Colonic mucosa (tissue), 4 donors: ENCODE measurements at regions not wholly inside any gene's neighbourhood (a gene's known extent, or its start where the extent isn't known, plus 50 kb on each side); places are given as distances from the start of the nearest gene placed in this dataset.

Source experiments
- DNase-seq: peaks from one replicate; pipeline ENCODE4 v3.0.0-alpha.2; 2020
- H3K27ac ChIP-seq: fragments of 200-600 bp; one replicate; pipeline ENCODE4 v1.8.0; 2021
- H3K27me3 ChIP-seq: fragments of 200-600 bp; one replicate; pipeline ENCODE4 v1.8.0; 2021
- H3K36me3 ChIP-seq: fragments of 200-600 bp; one replicate; pipeline ENCODE4 v1.8.0; 2021
- H3K4me1 ChIP-seq: fragments of 200-600 bp; one replicate; pipeline ENCODE4 v1.8.0; 2021; ENCODE audit warnings: mild to moderate bottlenecking
- H3K4me3 ChIP-seq: fragments of 200-600 bp; one replicate; pipeline ENCODE4 v1.8.0; 2021
- H3K9ac ChIP-seq, 2 donors: one replicate each; pipeline ENCODE4 v1.7.0; 2013; ENCODE audit warnings: control low read depth in 2 of 2, low read depth in 2 of 2, low read length in 2 of 2
- H3K9me3 ChIP-seq: fragments of 200-600 bp; one replicate; pipeline ENCODE4 v1.8.0; 2021
- CTCF ChIP-seq: fragments of 200-600 bp; IDR thresholded peaks from one replicate; pipeline ENCODE4 v1.8.0; 2022; ENCODE audit warnings: antibody characterized with exemption, mild to moderate bottlenecking
- intact Hi-C: fragments of 100-400 bp; cut with DNase I; formaldehyde crosslinking; loops from one replicate; pipeline ENCODE4 v1.14.1; 2022
- donor health status: healthy.
- donor health status: DM: no; HTN: no; CAD: no.
- donor health status: DM: no; HTN: no; CAD: no.

DNA sequence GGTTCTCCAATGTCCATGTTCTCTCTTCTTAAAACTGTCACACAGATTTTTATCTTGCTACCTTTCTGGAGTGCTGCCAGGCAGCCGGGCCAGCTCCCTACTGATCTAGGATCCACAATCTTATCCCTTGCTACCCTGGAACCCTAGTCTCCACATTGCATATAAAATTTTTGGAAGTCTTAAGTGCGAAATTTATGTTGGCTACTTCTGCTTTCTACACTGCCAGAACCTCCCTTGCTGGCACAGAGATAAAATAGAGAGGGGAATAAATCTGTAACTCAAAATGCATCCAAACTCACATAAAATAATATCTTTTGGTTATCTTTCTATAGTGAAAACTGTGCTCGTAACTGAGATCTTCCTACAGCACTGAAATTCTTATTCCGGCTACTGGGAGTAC, 182.6 kb downstream of the ZPLD1 start:
- Histone ChIP-seq H3K9ac (no peak overlapping the region), H3K27ac (no peak overlapping the region), H3K4me1 (no peaks in the 10 kb centered on the region), H3K9me3 (no peaks in the 10 kb centered on the region), H3K4me3 (no peak overlapping the region), H3K36me3 (no peaks in the 10 kb centered on the region), H3K27me3 (no peaks in the 10 kb centered on the region)
- intact Hi-C loops: no loop called here
- TF ChIP-seq CTCF: no peak
- no peak for DNase-seq

GRCh38 chr3:102619361-102619760, 184.5 kb downstream of the ZPLD1 start:
- no peaks in the 10 kb centered on the region for H3K27me3 ChIP-seq
- no peaks in the 10 kb centered on the region for H3K4me1 ChIP-seq
- H3K27ac ChIP-seq: no peak overlapping the region
- no peak overlapping the region for H3K4me3 ChIP-seq
- H3K9me3 ChIP-seq: no peaks in the 10 kb centered on the region
- no peak for TF ChIP-seq CTCF
- H3K36me3 ChIP-seq: no peaks in the 10 kb centered on the region
- DNase-seq: no peak
- intact Hi-C loops: no loop called here
- H3K9ac ChIP-seq: no peak overlapping the region

DNA sequence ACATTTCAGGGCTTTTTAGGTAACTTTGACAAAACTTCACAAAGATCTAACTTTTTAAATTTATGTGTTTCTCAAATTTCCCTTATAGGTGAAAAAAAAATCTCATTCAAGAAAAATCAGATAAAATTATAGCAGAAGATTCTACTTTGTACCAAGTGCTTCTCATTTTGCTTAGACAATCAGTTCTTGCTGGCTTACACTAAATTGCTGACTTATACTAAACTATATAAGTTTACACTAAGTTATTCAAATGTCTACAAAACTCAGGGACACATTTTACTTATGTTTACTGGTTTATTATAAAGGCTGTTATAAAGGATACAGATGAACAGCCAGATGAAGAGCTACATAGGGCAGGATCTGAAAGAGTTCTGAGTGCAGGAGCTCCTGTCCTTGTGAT, 195.1 kb downstream of the ZPLD1 start:
- Histone ChIP-seq H3K4me3 (no peak overlapping the region), H3K9ac (no peak overlapping the region), H3K9me3 (no peaks in the 10 kb centered on the region), H3K36me3 (no peaks in the 10 kb centered on the region), H3K27ac (no peak overlapping the region), H3K4me1 (no peaks in the 10 kb centered on the region), H3K27me3 (no peaks in the 10 kb centered on the region)
- intact Hi-C loops: no loop called here
- no peak for DNase-seq
- TF ChIP-seq CTCF: no peak

- Histone ChIP-seq H3K36me3 (no peaks in the 10 kb centered on the region), H3K9me3 (no peaks in the 10 kb centered on the region), H3K9ac (no peak overlapping the region), H3K27me3 (no peaks in the 10 kb centered on the region), H3K27ac (no peak overlapping the region), H3K4me3 (no peak overlapping the region), H3K4me1 (no peaks in the 10 kb centered on the region)
- no peak for DNase-seq
- intact Hi-C loops: no loop called here
- no peak for TF ChIP-seq CTCF
Observed at GRCh38 chr3:102630531-102630930, 195.7 kb downstream of the ZPLD1 start.

DNA sequence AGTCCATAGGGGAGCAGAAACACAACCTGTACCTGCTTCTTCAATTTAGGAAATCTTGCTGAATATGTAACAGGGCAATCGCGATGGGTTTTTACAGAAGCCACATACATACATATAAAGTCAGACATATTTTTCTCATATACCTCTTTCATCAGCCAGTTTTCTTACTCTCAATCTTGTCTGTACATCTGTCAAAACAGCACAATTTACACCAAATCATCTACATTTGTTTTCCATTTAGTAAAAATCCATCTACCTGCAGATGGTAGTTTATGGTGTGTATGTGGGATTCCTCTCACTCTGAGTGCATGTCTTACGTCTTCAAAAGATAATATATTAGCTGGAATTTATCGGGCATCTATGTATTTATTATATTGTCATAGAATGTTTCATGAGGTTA, 208.7 kb downstream of the ZPLD1 start:
- Histone ChIP-seq H3K9ac (no peak overlapping the region), H3K27me3 (no peaks in the 10 kb centered on the region), H3K4me3 (no peak overlapping the region), H3K36me3 (no peaks in the 10 kb centered on the region), H3K4me1 (no peaks in the 10 kb centered on the region), H3K9me3 (no peaks in the 10 kb centered on the region), H3K27ac (no peak overlapping the region)
- intact Hi-C loops: no loop called here
- DNase-seq: no peak
- no peak for TF ChIP-seq CTCF

DNA sequence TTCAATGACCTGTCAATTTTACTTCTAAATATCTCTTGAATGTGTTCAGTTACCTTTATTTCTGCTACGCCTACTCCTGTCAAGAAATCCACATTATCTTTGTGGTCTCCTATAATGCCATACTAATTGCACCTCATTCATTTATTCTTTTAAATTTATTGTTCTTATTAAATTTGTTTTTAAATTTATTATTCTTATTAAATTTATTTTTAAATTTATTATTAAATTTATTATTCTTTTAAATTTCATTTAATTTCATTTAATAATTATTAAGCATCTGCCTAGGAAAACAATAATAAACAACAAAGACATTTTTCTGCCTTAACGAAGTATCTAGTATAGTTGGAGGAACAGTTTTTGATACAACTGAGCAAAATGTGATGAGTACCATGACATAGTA, 211.7 kb downstream of the ZPLD1 start:
- H3K27ac ChIP-seq: no peak overlapping the region
- H3K9me3 ChIP-seq: no peaks in the 10 kb centered on the region
- no peak for TF ChIP-seq CTCF
- intact Hi-C loops: no loop called here
- no peak for DNase-seq
- H3K4me1 ChIP-seq: no peaks in the 10 kb centered on the region
- H3K36me3 ChIP-seq: no peaks in the 10 kb centered on the region
- H3K4me3 ChIP-seq: no peak overlapping the region
- H3K27me3 ChIP-seq: no peaks in the 10 kb centered on the region
- H3K9ac ChIP-seq: no peak overlapping the region
